Body of pancreas (tissue), 4 donors: ENCODE measurements at regions not wholly inside any gene's neighbourhood (a gene's known extent, or its start where the extent isn't known, plus 50 kb on each side); places are given as distances from the start of the nearest gene placed in this dataset.

Source experiments
- ATAC-seq: fragments of 150-250 bp; one replicate; pipeline ENCODE4 v1.9.1; 2016
- DNase-seq, 4 donors: peaks; one replicate each; pipeline ENCODE4 v3.0.0-alpha.2; 2019
- H3K27ac ChIP-seq, 4 donors: fragments of 200-600 bp; sonication (generic); 1 replicate in 3 of 4; 2 replicates in 1 of 4; pipeline versions ENCODE4 v1.5.1 to v1.6.1; 2016 to 2019; ENCODE audit warnings: mild to moderate bottlenecking in 1 of 4, mixed read lengths in 1 of 4, moderate library complexity in 1 of 4
- H3K27me3 ChIP-seq, 2 donors: fragments of 200-600 bp; sonication (generic); one replicate each; pipeline ENCODE4 v1.6.0; 2016; ENCODE audit warnings: mild to moderate bottlenecking in 1 of 2
- H3K36me3 ChIP-seq, 2 donors: fragments of 200-600 bp; sonication (generic); replicated peaks in 1 of 2; 2 replicates each; pipeline ENCODE4 v1.5.1; 2016; ENCODE audit warnings: low read depth in 2 of 2; ENCODE audit not compliant: insufficient read depth in 1 of 2
- H3K4me1 ChIP-seq: fragments of 200-600 bp; sonication (generic); one replicate; pipeline ENCODE4 v1.6.0; 2016
- H3K4me3 ChIP-seq, 2 donors: fragments of 200-600 bp; sonication (generic); 1 replicate in 1 of 2; 2 replicates in 1 of 2; pipeline ENCODE4 v1.5.1; 2016 to 2019
- H3K9me3 ChIP-seq, 3 donors: fragments of 200-600 bp; sonication (generic); 1 replicate in 2 of 3; 2 replicates in 1 of 3; pipeline ENCODE4 v1.5.1; 2016
- CTCF ChIP-seq, 7 experiments: fragments of 450-650 bp in 4 of 7; fragments of 200-600 bp in 3 of 7; sonication (generic) in 3 of 7; IDR thresholded peaks; one replicate each; pipeline ENCODE4 v1.5.1; 2016 to 2019; ENCODE audit warnings: antibody characterized with exemption in 7 of 7
- POLR2A ChIP-seq, 3 donors: fragments of 450-650 bp; IDR thresholded peaks; one replicate each; pipeline ENCODE4 v1.6.1; 2016; ENCODE audit warnings: antibody characterized with exemption in 3 of 3, mild to moderate bottlenecking in 2 of 3
- WGBS, 2 donors: methylation state at CpG; one replicate each; pipeline ENCODE4 v1.1.5; 2017; 5-methylcytosine and 5-hydroxymethylcytosine counted together
- intact Hi-C: fragments of 100-400 bp; cut with DNase I; formaldehyde crosslinking; loops from one replicate; pipeline ENCODE4 v1.15.1; 2023

DNA sequence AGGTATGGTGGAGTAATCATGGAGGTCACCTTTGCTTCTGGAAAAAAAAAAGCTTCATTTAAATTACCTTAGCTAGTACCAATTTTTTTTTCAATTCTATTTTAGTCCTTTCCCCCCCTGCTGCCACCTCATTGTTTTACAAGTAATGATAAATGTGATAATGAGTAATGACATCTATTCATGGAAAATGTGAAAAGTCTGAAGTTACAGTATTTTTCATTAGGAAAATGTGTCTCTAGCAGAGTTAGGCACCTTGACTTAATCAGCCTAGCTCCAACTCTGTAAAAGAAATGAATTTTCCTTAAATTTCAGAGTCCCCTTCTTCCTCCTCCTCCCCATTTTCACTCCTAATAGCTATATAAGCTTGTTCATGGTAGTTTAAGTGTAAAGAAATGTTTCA, 204.9 kb upstream of the USP25 start:
- no peak overlapping the region for H3K4me3 ChIP-seq
- H3K36me3 ChIP-seq: no peaks in the 10 kb centered on the region
- TF ChIP-seq POLR2A (IDR thresholded peaks at IDR 0.05) (no peak), CTCF (IDR thresholded peaks at IDR 0.05) (no peak)
- DNase-seq (no peak), ATAC-seq (no peak)
- no peaks in the 10 kb centered on the region for H3K27me3 ChIP-seq
- H3K27ac ChIP-seq: no peak overlapping the region
- no peaks in the 10 kb centered on the region for H3K4me1 ChIP-seq
- intact Hi-C loops: no loop called here
- H3K9me3 ChIP-seq: no peaks in the 10 kb centered on the region

DNA sequence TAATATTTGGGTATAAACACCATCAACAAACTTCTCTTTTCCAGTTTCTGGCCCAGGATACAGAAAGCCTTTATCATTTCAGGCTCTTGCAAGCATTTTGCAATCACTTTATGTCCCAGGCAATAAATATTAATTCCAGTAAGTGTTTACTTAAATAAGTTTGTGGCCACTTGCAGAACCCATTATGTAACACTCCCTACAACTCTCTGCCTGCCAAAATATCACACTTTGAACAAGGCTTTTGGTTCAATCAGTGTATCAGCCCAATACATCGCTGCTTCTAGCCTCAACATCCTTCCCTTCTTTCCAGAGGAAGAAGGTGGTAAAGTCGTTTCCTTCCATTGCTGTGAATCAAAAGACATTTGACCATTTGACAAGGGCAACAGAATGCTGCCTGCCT, 203.0 kb upstream of the USP25 start:
- no peak overlapping the region for H3K4me3 ChIP-seq
- H3K4me1 ChIP-seq: no peaks in the 10 kb centered on the region
- no peaks in the 10 kb centered on the region for H3K27me3 ChIP-seq
- no peak for TF ChIP-seq CTCF (IDR thresholded peaks at IDR 0.05)
- TF ChIP-seq POLR2A (IDR thresholded peaks at IDR 0.05): no peak
- DNase-seq (no peak), ATAC-seq (no peak)
- WGBS, 2 donors: 44 to 45% methylated on average over 2 of the region's 2 CpGs
- intact Hi-C loops: no loop called here
- H3K36me3 ChIP-seq: no peaks in the 10 kb centered on the region
- no peaks in the 10 kb centered on the region for H3K9me3 ChIP-seq
- no peak overlapping the region for H3K27ac ChIP-seq

DNA sequence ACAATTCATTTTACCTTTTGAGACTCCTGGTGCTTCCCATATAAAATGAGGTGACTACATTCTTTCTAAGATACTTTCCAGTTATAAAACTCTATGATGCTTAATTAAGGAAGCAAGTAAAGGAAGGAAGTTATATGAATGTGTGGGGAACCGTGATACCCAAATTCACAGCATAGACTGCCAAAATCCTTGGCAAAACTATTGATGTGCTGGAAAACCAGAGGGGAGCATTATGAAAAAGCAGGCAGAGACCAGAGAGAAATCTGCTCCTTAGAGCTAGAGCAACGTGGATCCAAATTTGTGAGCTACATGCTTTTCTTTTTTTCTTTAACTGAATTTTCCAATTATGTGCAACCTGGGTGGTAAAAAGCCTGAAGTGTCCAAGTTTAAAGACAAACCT, 201.4 kb upstream of the USP25 start:
- Histone ChIP-seq H3K4me3 (no peak overlapping the region), H3K36me3 (no peaks in the 10 kb centered on the region), H3K27me3 (peaks cover 0 to 3% of the 10 kb centered on the region in 2 donors), H3K9me3 (no peaks in the 10 kb centered on the region), H3K27ac (no peak overlapping the region), H3K4me1 (no peaks in the 10 kb centered on the region)
- no peak for DNase-seq
- 39 to 42% methylated on average over 2 of the region's 2 CpGs for WGBS, 2 donors
- no peak for TF ChIP-seq POLR2A (IDR thresholded peaks at IDR 0.05)
- no peak for TF ChIP-seq CTCF (IDR thresholded peaks at IDR 0.05)
- no peak for ATAC-seq
- intact Hi-C loops: no loop called here

DNA sequence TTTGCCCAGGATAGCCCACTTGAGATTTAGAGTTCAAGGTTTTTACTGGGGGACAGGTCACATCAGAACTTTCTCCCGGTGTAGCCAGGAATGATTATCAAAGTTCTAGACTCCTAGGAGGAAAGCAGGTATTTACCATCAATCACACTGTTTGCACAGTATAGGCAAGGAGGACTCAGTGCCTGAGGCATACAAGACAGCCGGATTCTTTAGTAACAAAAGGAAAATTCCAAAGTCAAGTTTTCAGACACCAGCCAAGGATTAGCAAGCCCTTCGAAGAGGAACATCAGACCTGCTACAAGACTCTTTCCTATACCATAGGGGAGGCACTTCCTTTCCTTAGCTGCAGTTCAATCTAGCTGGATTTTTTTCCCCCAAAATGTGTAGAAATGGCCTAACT, 197.8 kb upstream of the USP25 start:
- no peak for ATAC-seq
- no peaks in the 10 kb centered on the region for H3K36me3 ChIP-seq
- intact Hi-C loops: no loop called here
- no peak for DNase-seq
- H3K4me3 ChIP-seq: no peak overlapping the region
- peaks cover 0 to 3% of the 10 kb centered on the region in 2 donors for H3K27me3 ChIP-seq
- TF ChIP-seq CTCF (IDR thresholded peaks at IDR 0.05) (no peak), POLR2A (IDR thresholded peaks at IDR 0.05) (no peak)
- 51 to 59% methylated on average over 3 of the region's 3 CpGs for WGBS, 2 donors
- no peaks in the 10 kb centered on the region for H3K4me1 ChIP-seq
- H3K27ac ChIP-seq: no peak overlapping the region
- H3K9me3 ChIP-seq: no peaks in the 10 kb centered on the region

DNA sequence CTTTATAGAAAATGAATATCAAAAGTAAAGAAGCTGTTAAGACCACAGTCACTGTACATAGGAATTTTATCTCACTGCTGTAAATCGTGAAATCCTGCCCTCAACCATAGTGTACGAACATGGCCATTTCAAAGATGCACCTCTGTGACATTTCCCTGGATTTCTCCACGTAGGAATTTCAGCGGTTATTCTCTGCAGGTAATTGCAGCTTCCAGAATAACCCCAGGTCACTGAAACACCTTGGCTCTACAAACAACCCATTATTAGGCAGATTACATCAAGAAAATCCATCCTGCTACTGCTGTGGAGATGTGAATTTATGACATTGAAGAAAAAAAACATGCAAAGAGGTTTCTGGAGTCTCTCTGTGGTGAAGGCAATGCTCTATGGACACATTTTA, 196.2 kb upstream of the USP25 start:
- 59 to 72% methylated on average over 4 of the region's 4 CpGs for WGBS, 2 donors
- no peak overlapping the region for H3K27ac ChIP-seq
- no peaks in the 10 kb centered on the region for H3K36me3 ChIP-seq
- no peak for TF ChIP-seq CTCF (IDR thresholded peaks at IDR 0.05)
- no peak for TF ChIP-seq POLR2A (IDR thresholded peaks at IDR 0.05)
- intact Hi-C loops: no loop called here
- no peak for DNase-seq
- no peaks in the 10 kb centered on the region for H3K4me1 ChIP-seq
- peaks cover 0 to 3% of the 10 kb centered on the region in 2 donors for H3K27me3 ChIP-seq
- ATAC-seq: no peak
- no peaks in the 10 kb centered on the region for H3K9me3 ChIP-seq
- H3K4me3 ChIP-seq: no peak overlapping the region
